ENCODE measurements at regions not wholly inside any gene's neighbourhood (a gene's known extent, or its start where the extent isn't known, plus 50 kb on each side); places are given as distances from the start of the nearest gene placed in this dataset.
A peak's percentile ranks its signal among the peaks of the same experiment; 100 is the strongest.

DNA sequence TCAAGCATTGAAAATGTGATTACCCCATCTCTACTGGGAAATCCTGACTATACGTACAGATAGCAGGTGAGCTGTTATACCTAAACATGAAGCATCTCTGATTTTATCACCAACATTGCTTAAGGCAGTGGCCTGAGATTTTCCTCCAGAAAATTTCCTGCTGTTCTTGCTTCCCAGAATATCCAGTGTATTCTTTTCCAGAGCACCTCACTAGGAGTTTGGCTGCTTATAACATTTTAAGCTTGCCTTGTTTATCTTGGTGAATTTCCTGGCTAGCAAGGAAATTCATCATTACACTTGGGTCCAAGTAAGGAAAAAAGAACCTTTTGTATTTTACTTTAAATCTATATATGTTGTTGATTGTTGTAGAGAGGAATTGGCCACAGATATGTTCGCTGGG lies 73.0 kb upstream of the CLCN4 start:
- no peaks in the 10 kb centered on the region for H3K27me3 ChIP-seq
- H3K36me3 ChIP-seq: no peaks in the 10 kb centered on the region
- H3K9me3 ChIP-seq: no peaks in the 10 kb centered on the region
- H3K4me1 ChIP-seq: no peaks in the 10 kb centered on the region
- intact Hi-C loops (cut with DNase I): no loop called here
- ATAC-seq (no peak), DNase-seq (no peak), FAIRE-seq (no peak)
- H3K27ac ChIP-seq: peak overlapping the region in 3 of 4 donors; percentile 17 to 68 (median 58)
- TF ChIP-seq, protein P1, sequence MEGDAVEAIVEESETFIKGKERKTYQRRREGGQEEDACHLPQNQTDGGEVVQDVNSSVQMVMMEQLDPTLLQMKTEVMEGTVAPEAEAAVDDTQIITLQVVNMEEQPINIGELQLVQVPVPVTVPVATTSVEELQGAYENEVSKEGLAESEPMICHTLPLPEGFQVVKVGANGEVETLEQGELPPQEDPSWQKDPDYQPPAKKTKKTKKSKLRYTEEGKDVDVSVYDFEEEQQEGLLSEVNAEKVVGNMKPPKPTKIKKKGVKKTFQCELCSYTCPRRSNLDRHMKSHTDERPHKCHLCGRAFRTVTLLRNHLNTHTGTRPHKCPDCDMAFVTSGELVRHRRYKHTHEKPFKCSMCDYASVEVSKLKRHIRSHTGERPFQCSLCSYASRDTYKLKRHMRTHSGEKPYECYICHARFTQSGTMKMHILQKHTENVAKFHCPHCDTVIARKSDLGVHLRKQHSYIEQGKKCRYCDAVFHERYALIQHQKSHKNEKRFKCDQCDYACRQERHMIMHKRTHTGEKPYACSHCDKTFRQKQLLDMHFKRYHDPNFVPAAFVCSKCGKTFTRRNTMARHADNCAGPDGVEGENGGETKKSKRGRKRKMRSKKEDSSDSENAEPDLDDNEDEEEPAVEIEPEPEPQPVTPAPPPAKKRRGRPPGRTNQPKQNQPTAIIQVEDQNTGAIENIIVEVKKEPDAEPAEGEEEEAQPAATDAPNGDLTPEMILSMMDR (IDR thresholded peaks at IDR 0.05): no peak
- WGBS, 2 donors: 50 to 57% methylated on average over 2 of the region's 2 CpGs
- H3K4me3 ChIP-seq: no peak overlapping the region

DNA sequence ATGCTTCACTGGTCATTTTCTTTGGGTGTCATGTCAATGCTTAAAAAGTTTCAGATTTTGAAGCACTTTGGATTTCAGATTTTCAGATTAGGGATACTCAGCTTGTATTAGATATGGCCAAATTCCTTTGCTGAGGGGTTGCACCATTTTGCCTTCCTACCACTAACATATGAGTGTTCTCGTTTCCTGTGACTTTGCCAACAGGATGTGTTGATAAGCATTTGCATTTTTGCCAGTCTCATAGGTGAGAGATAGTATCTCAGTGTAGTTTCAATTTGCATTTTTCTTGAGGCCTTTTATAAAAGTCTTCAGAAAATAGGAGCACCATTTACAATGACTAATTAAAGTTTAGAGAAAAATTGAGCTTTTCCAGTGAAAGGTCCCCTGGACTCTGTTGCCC lies 71.6 kb upstream of the CLCN4 start:
- WGBS, 2 donors: 13 to 21% methylated on average over 1 of the region's 1 CpG
- no peaks in the 10 kb centered on the region for H3K4me1 ChIP-seq
- peak; percentile 5 for FAIRE-seq
- H3K4me3 ChIP-seq: no peak overlapping the region
- H3K27me3 ChIP-seq: no peaks in the 10 kb centered on the region
- H3K27ac ChIP-seq: no peak overlapping the region
- intact Hi-C loops (cut with DNase I): no loop called here
- no peaks in the 10 kb centered on the region for H3K9me3 ChIP-seq
- H3K36me3 ChIP-seq: no peaks in the 10 kb centered on the region
- no peak for DNase-seq
- TF ChIP-seq, protein P1 (IDR thresholded peaks at IDR 0.05): no peak
- ATAC-seq: no peak

DNA sequence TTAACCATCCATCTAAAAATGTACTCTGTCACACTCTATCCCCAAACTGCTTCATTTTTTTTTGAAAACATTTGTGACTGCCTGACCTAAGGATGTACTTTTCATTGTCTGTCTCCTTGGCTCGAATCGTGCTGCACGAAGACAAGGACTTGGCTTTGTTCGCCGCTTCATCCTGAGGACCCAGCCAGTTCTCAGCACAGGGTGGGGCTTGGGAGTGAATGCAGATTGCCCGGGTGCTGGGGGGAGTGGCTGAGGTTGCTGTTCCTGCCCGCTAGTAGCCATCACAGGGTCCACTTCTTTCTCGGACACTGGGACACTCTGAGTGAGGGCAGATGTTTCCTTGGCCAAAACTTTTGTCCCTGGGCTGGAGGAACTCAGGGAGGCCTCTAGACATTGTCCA lies 70.1 kb upstream of the CLCN4 start:
- TF ChIP-seq, protein P1 (IDR thresholded peaks at IDR 0.05): no peak
- 68 to 88% methylated on average over 8 of the region's 8 CpGs for WGBS, 2 donors
- Histone ChIP-seq H3K4me3 (no peak overlapping the region), H3K36me3 (no peaks in the 10 kb centered on the region), H3K27me3 (no peaks in the 10 kb centered on the region), H3K4me1 (no peaks in the 10 kb centered on the region), H3K27ac (no peak overlapping the region), H3K9me3 (no peaks in the 10 kb centered on the region)
- DNase-seq (no peak), FAIRE-seq (no peak), ATAC-seq (no peak)
- intact Hi-C loops (cut with DNase I): no loop called here

DNA sequence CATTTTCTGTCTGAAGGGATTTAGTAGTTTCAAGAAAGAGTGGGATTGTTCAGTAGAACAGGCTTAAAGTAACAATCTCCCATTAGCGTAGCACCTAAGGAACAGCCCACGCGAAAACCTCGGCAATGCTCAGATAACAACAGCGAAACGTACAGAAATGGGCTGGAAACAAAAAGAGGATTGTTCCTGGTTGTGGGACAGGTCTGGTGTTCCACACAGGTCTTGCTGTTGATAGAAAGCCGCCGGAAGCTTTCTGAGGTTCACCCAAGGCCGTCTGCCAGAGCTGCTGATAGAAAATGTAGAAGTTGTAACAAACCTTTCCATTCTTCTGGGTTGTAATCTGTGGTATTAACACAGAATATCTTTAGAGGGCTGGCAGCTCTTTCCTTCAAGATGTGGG lies 69.4 kb upstream of the CLCN4 start:
- Histone ChIP-seq H3K9me3 (no peaks in the 10 kb centered on the region), H3K4me3 (no peak overlapping the region), H3K4me1 (no peaks in the 10 kb centered on the region), H3K27me3 (no peaks in the 10 kb centered on the region), H3K27ac (no peak overlapping the region), H3K36me3 (no peaks in the 10 kb centered on the region)
- FAIRE-seq: no peak
- 43 to 54% methylated on average over 9 of the region's 9 CpGs for WGBS, 2 donors
- intact Hi-C loops (cut with DNase I): no loop called here
- DNase-seq: no peak
- TF ChIP-seq, protein P1 (IDR thresholded peaks at IDR 0.05): no peak
- no peak for ATAC-seq

DNA sequence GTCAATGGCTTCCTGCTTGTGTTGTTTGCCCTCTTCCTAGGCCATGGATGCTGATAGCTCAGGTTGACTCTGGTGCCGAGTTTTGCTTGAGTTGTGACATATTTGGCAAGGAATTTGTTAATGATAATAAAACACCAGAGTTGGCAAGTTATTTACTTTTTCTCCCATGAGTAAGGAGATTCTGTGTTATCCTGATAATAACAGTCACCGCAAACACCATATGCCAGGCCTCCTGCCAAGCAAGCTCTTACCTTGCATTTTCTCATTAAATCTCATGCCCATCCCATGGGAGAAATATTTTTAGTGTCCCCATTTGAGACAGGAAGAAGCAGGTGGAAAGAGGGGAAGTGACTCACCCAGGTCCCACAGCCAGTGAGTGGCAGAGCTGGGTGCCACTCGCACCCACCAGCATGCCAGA lies 67.4 kb upstream of the CLCN4 start:
- H3K4me3 ChIP-seq: no peak overlapping the region
- no peaks in the 10 kb centered on the region for H3K4me1 ChIP-seq
- TF ChIP-seq, protein P1 (IDR thresholded peaks at IDR 0.05): no peak
- H3K9me3 ChIP-seq: no peaks in the 10 kb centered on the region
- no peaks in the 10 kb centered on the region for H3K36me3 ChIP-seq
- 26 to 47% methylated on average over 3 of the region's 3 CpGs for WGBS, 2 donors
- FAIRE-seq (no peak), DNase-seq (peak in 1 of 6 donors; percentile 28), ATAC-seq (peak; percentile 59 to 81 (median 77))
- intact Hi-C loops (cut with DNase I): no loop called here
- H3K27me3 ChIP-seq: no peaks in the 10 kb centered on the region
- H3K27ac ChIP-seq: peak overlapping the region in 2 of 4 donors; percentile 10 to 24
